Esophagus muscularis mucosa (tissue), 3 donors: ENCODE measurements at regions not wholly inside any gene's neighbourhood (a gene's known extent, or its start where the extent isn't known, plus 50 kb on each side); places are given as distances from the start of the nearest gene placed in this dataset.

ENCODE experiments used
- CTCF ChIP-seq, 3 experiments: fragments of 200-600 bp in 2 of 3; fragments of 450-650 bp in 1 of 3; sonication (generic) in 2 of 3; IDR thresholded peaks; one replicate each; pipeline ENCODE4 v1.5.1; 2017 to 2019; ENCODE audit warnings: antibody characterized with exemption in 3 of 3, mild to moderate bottlenecking in 2 of 3, moderate library complexity in 1 of 3
- POLR2A ChIP-seq: fragments of 450-650 bp; IDR thresholded peaks from one replicate; pipeline ENCODE4 v1.6.1; 2017; ENCODE audit warnings: antibody characterized with exemption, moderate library complexity, mild to moderate bottlenecking, low read depth

DNA sequence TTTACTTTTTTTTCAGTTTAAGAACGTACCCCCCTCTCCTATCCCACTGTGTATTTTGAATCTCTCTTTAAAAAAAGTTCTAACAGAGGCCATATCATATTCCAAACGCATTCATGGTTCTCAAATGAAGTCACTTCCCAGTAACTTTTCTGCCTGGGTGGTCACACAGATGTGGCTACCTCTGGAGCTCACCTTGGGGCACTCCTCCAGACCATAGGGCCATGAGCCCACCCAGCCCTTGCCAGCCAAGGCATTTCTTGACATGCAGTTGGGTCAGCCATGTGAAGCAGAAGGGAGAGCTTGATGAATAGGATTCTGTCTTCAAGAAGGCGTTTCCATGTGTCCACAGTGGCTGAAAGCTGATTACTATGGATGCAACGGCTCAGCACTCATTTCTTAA lies 239.3 kb downstream of the RAB11FIP2 start:
- TF ChIP-seq CTCF (IDR thresholded peaks at IDR 0.05) (no peak), POLR2A (no peak)
